ENCODE measurements at regions not wholly inside any gene's neighbourhood (a gene's known extent, or its start where the extent isn't known, plus 50 kb on each side); places are given as distances from the start of the nearest gene placed in this dataset.

DNA sequence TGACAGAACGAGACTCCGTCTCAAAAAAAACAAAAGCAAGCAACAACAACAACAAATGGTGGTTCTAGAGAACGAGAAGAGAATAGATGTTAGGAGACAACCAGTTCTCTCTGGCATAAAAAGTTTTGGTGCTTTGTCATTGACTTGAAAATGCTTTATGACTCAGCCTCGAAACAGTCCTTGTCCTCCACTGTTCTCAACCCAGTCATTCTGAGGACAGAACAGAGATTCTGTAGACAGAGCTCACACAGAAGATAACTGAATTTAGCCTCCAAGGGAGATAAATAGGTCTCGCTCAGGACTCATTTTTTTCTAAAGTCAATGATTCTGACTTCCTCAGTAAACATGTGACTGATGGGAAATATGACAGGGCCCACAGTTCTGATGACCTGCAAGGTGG is 76.0 kb upstream of the FSTL4 start:
- DNase-seq (ENCODE audit: low read depth in 2 of 2): no peak

DNA sequence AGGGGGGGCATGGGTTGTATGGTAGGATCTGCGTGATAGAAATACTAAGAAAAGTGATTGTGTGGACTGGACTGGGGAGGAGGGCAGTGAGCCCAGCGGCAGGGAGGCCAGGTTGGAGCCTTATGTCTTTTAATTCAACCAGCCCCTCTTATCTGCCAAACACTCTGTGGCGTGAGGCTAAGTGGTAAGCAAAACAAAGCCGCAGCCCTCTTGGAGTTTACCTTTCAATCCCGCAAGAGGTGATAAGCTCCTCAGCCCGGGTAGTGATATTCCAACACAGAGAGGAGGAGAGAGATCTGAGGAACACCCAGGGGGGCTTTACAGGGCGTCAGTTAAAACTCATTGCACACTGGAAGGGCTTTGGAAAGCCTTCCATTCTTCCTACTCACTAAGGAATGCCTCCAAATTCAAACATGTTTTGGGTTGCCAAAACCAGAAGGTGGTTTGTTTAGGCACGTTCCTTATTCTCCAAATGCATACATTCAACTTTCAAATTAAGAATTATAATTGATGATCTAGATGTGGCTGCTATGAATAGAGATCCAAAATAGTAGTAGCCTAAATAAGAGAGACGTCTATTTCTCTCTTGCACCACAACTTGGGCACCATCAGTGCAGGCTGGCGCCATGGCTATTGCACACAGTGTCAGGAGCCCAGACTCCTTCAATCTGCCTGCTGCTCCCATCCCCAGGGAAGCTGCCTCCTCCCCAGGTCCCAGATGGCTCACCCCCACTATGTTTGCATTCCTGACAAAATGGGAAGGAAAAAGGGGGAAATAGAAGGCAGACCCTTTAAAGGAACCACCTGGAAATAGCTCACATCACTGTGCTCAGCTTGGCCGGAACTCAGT is 75.1 kb upstream of the FSTL4 start:
- no peak for DNase-seq (ENCODE audit: low read depth in 2 of 2)

DNA sequence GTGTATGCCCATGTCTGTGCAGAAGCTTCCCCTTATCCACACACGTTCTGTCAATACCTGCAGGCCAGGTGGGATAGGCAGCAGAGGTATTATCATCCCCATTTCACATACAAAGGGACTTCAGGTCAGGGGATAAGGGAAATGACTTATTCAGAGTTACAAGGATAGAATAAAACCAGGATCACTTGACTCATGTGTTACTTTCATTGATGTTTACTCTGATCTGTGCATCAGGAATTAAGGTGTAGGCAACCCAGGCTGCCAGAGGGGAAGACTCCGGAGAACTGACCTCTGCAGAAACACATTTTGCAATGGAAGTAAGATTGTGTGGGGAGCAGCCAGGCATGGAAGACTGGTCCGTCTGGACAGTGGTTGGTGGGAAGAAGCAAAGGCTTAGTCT is 74.2 kb upstream of the FSTL4 start:
- DNase-seq (ENCODE audit: low read depth in 2 of 2): no peak

DNA sequence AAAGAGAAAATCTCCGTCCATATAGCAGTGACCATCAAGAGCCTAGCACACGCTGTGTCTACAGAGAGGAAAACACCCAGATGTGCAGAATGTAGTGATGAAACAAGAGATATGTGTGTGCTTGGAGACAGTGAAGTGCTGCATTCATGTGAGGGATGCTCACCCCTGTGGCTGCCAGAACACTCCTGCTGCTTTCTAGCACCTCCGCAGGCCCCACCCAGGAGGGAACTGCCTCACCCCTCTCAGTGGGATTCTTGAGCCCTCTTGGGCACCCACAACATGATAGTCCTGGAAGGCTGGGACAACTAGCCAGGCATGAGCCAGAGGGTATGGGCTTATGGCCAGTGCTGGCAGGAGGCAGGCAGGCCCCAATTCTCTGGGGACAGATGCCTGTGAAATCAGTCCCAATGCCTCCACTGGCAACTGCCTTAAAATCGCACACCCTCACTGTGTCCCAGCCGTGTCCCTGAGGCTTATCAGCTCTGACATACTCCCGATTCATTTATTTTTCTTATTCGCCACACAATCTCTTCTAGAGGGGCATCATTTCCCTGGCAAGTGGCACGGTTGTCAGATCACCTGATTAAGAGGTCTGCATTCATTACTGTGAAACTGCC is 73.2 kb upstream of the FSTL4 start:
- no peak for DNase-seq (ENCODE audit: low read depth in 2 of 2)

DNA sequence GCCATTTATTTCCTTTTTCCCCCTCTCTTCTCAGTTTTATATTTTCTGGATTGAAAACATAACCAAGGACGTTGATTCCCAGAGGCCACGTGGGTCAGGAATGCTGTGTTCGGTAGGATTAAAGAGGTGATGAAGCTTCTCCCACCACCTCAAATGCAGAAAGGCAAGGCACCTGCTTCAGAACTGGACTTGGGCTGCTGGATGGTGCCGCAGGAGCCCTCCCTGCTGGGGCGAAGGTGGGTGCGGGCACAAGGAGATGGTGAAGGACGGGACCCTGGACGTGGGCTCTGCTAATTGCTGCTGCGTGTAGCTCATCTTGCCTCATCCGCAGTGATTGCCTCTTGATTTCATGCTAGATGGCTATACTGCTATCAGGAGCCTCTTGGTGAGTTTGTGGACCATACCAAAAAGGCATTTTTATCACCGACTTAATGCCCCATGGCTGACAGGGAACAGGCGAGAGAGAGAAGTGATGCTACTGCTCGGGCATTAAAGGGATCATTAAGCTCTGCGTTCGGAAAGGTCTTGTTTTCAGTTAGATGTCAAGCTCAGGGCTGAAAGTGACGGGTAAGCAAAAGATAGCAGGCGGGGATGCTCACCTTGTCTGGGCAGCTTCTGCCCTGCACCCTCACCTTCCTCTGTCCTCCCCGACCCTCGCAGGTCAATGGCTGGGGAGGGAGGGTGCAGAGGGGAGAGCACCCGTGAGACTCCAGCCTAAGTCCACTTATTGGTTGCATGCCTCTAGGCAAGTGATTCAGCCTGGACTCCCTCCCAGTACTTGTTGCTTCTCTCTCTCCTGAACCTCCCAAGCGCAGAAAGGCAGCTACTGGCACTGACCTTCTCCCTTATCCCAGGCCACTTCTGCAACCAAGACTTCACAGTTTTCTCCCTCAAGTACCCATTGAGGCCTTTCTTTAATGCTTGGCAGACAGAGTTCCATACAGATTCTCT is 71.6 kb upstream of the FSTL4 start:
- DNase-seq (ENCODE audit: low read depth in 2 of 2): no peak

DNA sequence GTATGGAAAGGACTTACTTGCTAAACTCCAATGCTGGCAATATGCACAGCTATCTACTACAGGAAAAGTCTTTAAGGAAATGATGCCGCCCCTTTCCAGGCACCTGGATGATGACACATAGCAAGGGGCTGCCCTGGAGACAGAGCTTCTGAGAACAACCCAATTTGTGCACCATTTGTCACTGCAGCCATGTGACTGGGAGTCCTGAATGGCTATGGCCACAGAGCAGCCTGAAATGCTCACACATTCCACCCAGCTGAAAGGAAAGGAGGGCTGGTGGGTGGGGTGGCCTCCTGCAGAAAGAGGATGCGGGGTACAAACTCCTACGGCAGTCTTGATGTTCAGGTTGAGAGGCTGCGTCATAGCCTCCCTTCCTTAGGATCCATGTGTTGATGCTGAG is 70.1 kb upstream of the FSTL4 start:
- DNase-seq (ENCODE audit: low read depth in 2 of 2): no peak

DNA sequence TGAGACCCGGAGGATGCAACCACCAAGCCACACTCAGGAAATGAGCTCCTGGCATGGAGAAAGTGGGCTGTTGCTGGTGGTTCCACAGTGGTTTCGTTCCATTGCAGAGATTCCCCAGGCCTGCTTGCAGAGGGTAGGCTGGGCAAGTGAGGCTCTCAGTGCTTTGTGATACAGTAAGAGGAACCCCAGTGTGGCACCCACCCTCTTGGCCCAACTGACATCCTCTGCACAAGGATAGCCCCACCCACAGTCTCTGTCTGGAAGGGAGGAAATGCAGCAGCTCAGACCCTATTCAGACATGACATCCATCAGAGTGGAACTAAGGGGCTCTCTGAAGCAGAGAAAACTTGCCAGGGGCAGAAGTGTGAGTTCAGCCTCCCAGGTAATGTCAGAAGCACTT is 69.6 kb upstream of the FSTL4 start:
- no peak for DNase-seq (ENCODE audit: low read depth in 2 of 2)

DNA sequence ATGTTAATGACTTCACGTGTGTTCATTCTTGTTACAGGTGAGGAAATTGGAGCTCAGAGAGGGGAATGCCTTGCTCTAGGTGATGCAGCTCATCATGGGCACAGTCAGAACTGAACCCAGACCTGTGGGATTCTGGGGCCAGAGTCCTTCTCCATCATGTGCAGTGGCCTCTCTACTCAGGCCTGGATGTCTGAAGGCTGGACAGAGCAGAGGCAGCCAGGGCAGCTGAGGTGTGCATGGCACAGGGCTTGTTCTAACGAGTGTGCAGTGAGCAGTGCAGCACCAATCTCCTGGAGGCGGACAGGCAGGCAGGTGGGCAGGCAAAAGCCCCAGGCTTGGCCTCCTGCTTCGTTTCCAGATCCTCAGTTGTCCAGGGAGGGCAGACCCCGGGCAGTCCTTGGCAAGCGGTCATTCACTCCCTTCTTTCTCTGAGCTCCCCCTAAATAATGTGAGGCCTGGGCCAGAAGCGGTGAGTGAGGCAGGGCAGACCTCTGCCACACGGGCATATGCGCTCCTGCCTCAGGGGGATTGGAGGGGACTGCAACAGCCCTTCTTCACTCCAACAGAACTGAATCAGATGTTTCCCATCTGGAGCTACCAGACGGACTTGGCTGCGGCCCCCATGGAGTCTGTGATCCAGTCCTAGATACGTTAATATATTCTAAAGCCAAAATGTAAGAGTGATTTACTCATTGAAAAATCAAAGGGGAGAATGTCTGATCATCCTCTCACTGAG is 68.7 kb upstream of the FSTL4 start:
- no peak for DNase-seq (ENCODE audit: low read depth in 2 of 2)

DNA sequence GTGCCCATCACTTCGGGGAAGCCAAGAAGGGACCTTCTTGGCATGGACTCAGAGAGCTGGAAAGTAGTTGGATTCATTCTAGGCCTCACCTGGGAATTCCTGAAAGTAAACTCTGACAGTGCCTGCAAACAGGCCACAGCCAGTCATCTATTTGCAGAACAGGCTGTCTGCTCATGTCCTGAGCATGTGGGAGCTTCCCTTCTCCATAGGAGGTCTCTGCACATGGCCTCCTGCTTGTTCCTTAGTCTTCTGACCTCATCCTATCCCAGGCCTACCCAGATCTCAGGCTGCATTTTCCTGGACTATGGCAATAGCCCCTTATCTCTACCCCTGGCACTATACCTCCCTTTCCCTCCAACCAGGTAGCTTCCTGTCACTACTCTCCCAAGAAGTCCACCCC is 67.2 kb upstream of the FSTL4 start:
- no peak for DNase-seq (ENCODE audit: low read depth in 2 of 2)

DNA sequence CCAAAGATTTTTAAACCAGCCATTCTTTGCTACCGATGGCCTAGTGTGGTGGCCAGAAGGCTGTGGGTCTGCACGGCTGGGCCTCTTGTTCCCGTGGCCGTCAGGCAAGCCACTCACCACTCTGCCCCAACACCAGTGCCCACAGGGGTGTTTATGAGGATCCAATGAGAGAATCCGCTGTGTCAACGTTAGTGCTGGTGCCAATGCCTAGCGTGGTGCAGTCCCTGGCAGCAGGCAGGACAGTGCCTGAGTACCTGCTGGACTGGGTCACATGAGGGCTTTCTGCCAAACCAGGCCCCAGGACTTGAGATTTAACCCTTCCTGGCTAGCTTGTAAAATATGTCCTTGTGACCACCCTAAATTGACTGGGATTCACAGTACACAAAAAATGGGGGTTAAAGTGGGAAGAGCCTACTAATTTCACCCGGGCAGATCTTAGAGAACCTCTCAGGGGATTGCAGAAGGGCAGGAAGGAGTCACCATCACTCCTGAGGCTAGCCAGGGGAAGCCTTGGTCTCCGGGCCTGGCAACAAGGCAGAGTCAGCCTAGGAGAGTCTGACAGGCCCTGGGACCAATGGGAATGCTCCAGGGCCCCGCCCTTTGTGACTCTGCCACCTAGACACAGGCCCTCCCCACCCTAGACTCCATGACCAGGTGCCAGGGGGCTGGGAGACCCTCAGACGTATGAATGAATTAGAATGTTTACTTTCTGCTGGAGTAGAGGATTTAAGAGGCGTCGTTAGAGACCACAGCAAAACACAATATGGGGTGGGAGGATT is 63.2 kb upstream of the FSTL4 start:
- DNase-seq (ENCODE audit: low read depth in 2 of 2): no peak

DNA sequence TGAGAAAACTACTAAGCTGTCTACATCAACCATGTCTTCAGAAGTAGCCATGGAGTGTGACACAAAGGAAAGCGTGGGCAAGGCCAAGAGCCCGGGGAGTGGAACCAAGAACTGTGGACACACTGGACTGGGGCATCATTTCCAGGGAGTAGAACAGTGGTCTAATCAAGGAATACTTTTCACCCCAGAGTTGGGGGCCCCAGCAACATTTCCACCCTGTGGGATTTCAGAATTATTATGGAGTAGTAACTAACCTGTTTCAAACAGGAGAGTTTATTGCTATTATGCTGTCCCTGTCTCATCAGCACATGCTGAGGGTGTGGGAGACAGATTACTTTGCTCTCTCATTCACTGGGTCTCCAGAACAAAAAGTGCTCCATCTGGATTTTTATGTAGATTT is 58.0 kb upstream of the FSTL4 start:
- DNase-seq (ENCODE audit: low read depth in 2 of 2): no peak

DNA sequence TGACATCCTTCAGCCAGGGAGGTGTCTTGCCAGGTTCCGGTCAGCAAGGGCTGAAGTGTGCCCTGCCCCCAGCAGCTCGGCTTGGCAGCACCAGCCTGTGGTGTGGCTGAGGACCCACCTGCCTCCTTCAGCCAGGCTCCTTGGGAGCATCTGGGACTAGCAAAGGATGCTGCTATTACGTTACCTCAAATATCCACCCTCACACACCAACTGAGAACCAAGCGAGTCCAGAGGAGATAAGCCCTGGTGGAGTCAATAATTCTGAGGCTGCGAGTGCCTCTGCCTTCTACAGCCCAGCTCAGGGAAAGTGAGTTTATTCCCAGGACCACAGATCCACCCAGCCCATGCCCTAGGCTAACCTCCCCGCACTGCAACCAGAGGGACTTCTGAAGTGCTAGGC is 57.1 kb upstream of the FSTL4 start:
- DNase-seq (ENCODE audit: low read depth in 2 of 2): no peak

DNA sequence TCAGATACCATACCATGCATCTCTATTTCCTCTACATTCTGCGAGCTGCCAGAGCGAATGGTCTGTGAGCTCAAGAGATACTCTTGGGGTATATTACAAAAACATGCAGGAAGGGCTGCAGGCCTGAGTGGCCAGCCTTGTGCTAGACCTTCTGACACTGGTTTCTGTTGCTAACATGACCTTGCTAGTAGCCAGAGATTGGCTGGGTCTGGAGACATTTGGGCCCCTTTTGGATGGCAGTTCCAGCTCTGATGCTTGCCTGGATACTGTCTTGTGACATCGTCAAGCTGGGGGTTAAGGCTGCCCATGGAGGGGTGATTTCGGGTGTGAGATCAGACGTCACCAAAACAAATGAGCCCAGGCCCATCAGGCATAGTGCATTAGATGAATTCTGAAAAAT is 56.1 kb upstream of the FSTL4 start:
- no peak for DNase-seq (ENCODE audit: low read depth in 2 of 2)

DNA sequence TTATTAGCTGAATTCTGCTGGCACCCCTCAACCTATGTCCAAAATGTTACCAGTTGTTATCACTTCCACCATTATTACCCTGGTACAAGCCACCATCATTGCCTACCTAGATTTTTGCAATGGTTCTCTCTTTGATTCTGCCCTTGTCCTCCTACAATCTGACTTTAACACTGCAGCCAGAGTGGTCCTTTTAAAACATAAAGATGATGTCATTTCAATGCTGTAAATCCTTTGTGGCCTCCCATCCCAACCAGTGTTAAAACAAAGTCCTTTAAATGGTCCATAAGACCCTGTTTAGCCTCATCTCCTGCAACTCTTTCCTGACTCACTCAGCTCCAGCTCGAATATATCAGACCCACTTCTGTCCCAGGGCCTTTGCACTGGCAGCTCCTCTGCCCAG is 54.9 kb upstream of the FSTL4 start:
- DNase-seq (ENCODE audit: low read depth in 2 of 2): no peak

DNA sequence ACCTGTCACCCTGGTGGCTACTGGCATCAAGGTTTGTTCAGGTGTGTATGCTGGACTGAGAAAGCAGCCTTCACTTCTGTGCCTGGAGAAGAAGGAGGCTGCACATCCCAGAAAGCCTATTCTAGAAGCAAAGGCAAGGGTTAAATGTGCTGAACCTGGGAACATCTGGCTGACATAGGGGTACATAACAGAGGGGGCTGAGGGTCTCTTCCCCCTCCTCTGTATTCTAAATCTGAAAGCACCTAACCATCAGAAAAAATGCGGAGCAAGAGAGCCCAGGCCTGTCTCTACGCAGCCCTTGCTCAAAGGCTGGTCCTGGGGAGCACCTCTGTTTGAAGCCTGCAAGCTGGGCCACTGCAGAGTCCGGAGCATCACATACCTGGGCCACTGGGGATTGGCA is 53.2 kb upstream of the FSTL4 start:
- no peak for DNase-seq (ENCODE audit: low read depth in 2 of 2)

DNA sequence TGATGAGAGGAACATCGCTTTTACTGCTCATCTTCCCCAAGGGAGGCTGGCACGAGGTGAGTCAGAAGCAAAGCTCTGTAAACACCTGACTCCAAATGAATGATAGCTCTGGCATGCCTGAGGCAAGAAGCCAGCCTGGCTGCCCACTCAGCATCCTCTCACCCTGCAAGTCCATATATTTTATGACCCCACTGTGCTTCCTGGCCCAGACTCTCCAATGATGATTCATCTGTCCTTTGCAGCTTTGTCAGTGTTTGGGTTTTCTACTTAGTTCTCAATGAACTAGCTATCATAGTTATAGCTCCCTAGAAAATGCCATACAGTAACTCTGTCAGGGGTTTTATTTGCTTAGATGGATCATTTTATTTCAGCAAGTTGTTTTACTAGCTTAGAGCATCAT is 52.1 kb upstream of the FSTL4 start:
- no peak for DNase-seq (ENCODE audit: low read depth in 2 of 2)

DNA sequence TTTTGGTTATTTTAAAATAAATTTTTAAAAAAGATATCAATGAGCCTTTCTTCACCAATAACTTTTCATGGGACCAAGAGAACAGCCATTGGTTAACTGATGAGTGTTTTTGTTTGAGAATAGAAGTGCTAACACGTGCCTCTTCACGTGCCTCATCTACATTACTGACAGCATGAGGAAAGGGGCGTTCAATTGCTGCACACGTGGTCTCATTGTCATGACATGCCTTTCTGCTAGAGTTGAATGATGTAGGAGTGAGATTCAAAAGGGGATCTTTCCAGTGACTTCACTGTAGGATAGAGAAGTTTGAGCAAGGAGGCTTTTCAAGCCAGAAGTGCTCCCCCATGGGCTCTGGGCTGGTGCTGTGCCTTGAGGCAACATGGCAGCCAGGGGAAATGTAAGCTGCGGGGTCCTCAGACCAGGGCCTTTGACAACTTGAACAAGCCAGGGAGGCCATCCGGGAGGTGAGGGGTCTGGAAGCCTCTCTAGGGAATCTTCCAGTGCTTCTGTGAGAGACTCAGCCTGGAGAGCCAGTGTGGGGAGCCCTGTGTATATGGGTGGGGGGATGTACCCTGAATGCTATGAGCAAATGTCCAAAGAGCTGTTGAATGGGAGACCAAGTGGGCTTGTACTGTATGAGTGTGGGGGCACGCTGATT is 51.2 kb upstream of the FSTL4 start:
- no peak for DNase-seq (ENCODE audit: low read depth in 2 of 2)

DNA sequence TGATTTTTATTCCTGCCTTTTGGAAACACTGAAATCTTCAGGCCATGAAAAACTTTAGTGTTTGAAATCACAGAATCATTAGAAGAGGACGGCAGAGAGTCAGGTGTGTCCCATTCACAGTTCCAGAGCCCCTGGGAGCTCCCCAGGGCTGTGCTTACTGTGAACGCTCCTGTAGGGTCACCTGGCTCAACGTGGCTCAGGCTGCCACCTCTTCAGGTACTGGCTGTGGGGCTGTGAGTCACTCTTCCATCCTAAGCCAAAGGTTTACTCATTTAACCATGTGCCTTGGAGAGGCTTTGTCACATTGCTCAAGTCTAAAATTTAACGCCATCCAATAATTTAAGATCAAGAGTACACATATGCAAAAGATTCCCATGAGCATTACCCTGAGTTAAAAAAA is 50.2 kb upstream of the FSTL4 start:
- DNase-seq (ENCODE audit: low read depth in 2 of 2): no peak
